ENCODE measurements at regions not wholly inside any gene's neighbourhood (a gene's known extent, or its start where the extent isn't known, plus 50 kb on each side); places are given as distances from the start of the nearest gene placed in this dataset.
A peak's percentile ranks its signal among the peaks of the same experiment; 100 is the strongest.

- Mint-ChIP-seq H3K9me3 (no peaks in the 10 kb centered on the region), H3K4me3 (no peak overlapping the region), H3K27me3 (ENCODE audit: low read depth) (peaks cover 11% of the 10 kb centered on the region), H3K27ac (peak overlapping the region in 1 of 3 experiments; percentile 72), H3K4me1 (peaks cover 75% of the 10 kb centered on the region), H3K36me3 (ENCODE audit: low read depth) (no peaks in the 10 kb centered on the region)
- TF ChIP-seq CTCF (IDR thresholded peaks at IDR 0.05; ENCODE audit: unreplicated experiment in 3 of 3): no peak
These were observed 123.7 kb downstream of the NAV1 start for GRCh38 chr1:201662646-201663045.

DNA sequence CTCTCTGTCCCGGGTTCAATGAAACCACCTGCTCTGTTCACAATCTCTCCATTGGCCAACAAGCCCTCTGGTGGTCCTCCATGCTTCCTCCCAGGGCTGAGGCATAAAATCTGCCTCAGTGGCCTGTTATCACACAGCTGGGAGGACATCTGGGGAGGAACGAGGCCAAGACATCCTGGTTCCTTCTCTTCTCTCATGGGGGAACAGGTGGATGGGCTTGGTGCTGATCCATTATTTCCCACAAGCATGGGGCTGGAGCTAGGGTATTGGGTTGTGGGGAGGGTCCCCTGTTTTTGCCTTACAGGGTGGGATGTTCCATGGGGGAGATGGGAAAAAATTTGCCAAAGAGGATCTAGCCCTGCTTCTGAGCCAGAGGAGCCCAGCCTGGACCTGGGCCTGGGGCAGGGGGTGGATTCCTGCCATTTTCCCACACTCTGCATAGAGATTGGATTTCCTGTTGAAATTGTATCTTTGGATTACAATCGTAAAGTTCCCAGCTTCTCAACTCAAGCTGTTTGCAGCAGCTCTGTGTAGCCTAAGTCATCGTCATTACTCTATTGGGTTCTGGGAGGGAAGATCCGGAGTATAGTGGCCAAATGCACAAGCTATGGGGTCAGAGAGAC, 124.7 kb downstream of the NAV1 start:
- Mint-ChIP-seq H3K27me3 (ENCODE audit: low read depth) (peaks cover 11% of the 10 kb centered on the region), H3K27ac (peak overlapping the region in 2 of 3 experiments; percentile 72 to 82), H3K9me3 (no peaks in the 10 kb centered on the region), H3K4me1 (peaks cover 72% of the 10 kb centered on the region), H3K36me3 (ENCODE audit: low read depth) (no peaks in the 10 kb centered on the region), H3K4me3 (peak overlapping the region in 1 of 3 experiments; percentile 33)
- no peak for TF ChIP-seq CTCF (IDR thresholded peaks at IDR 0.05; ENCODE audit: unreplicated experiment in 3 of 3)

DNA sequence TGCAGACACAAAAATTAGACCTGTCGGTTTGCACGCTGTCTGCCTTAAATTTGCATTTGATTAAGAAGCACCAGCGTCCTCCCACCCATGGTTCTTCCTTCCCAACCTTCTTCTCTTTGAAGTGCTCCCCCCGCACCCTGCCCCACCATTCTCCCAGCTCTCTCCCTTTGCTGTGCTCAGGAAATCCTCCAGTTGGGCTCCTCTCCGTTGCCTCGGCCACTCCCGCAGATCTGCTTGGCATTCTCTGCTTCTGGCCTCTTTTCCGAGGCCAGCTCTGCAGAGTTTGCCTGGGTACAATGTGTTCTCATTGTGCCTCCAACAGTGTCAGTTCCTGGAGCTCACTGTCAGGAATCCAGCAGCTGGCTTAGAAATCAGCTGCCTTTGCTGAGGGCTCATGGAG, 126.1 kb downstream of the NAV1 start:
- H3K27me3 Mint-ChIP-seq (ENCODE audit: low read depth): peaks cover 11% of the 10 kb centered on the region
- peaks cover 71% of the 10 kb centered on the region for H3K4me1 Mint-ChIP-seq
- peak overlapping the region in 1 of 3 experiments; percentile 7 for H3K4me3 Mint-ChIP-seq
- H3K9me3 Mint-ChIP-seq: no peaks in the 10 kb centered on the region
- H3K27ac Mint-ChIP-seq: peak overlapping the region; percentile 50 to 88 (median 57)
- H3K36me3 Mint-ChIP-seq (ENCODE audit: low read depth): no peaks in the 10 kb centered on the region
- TF ChIP-seq CTCF (IDR thresholded peaks at IDR 0.05; ENCODE audit: unreplicated experiment in 3 of 3): no peak

- peaks cover 68% of the 10 kb centered on the region for H3K4me1 Mint-ChIP-seq
- H3K27ac Mint-ChIP-seq: peak overlapping the region; percentile 75 to 88 (median 87)
- H3K9me3 Mint-ChIP-seq: no peaks in the 10 kb centered on the region
- H3K4me3 Mint-ChIP-seq: peak overlapping the region; percentile 33 to 47 (median 45)
- peaks cover 11% of the 10 kb centered on the region for H3K27me3 Mint-ChIP-seq (ENCODE audit: low read depth)
- TF ChIP-seq CTCF (IDR thresholded peaks at IDR 0.05; ENCODE audit: unreplicated experiment in 3 of 3): no peak
- no peaks in the 10 kb centered on the region for H3K36me3 Mint-ChIP-seq (ENCODE audit: low read depth)
These were observed 127.2 kb downstream of the NAV1 start for GRCh38 chr1:201666102-201666501.

DNA sequence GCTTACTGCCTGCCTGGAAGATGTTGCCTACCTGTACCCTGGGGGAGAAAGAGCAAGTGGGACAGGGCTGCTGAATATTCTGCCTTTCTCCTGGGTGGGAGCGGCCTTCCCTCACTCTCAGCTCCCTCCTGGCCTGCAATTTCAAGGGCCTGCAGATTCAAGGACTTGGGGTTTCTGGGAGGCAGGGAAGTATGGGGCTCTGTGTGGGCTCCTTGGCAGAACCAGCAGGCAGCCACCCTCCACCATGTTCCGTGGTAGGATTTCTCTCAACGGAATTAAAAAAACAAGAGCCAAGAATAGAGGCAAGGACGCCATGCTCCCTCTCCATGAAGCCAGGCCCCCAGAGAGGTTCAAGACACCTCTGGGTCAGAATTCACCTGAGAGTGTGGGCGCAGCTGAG, 127.7 kb downstream of the NAV1 start:
- Mint-ChIP-seq H3K4me3 (peak overlapping the region in 1 of 3 experiments; percentile 45), H3K27me3 (ENCODE audit: low read depth) (peaks cover 11% of the 10 kb centered on the region), H3K27ac (peak overlapping the region in 2 of 3 experiments; percentile 87 to 88), H3K9me3 (no peaks in the 10 kb centered on the region), H3K4me1 (peaks cover 64% of the 10 kb centered on the region), H3K36me3 (ENCODE audit: low read depth) (no peaks in the 10 kb centered on the region)
- no peak for TF ChIP-seq CTCF (IDR thresholded peaks at IDR 0.05; ENCODE audit: unreplicated experiment in 3 of 3)

DNA sequence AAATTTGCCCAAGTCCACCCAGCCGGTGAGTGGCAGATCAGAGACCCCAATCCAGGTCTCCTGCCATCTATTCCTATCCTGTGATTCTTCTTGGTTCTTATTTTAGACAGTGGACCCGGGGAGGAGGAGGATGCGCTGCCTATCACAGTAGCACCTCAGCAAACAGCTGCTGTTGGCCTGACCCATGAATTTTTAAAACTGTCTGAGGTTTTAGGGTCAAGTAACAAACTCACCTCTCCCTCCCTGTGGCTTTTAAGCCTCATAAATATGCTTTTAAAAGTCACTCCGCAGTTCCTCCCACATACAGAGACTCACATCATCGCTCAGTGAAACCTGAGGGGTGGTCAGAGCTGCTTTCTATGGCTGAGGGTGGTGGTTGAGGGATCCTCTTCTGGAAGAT, 128.6 kb downstream of the NAV1 start:
- Mint-ChIP-seq H3K36me3 (ENCODE audit: low read depth) (no peaks in the 10 kb centered on the region), H3K4me3 (no peak overlapping the region), H3K4me1 (peaks cover 68% of the 10 kb centered on the region), H3K9me3 (no peaks in the 10 kb centered on the region), H3K27me3 (ENCODE audit: low read depth) (peaks cover 11% of the 10 kb centered on the region), H3K27ac (no peak overlapping the region)
- no peak for TF ChIP-seq CTCF (IDR thresholded peaks at IDR 0.05; ENCODE audit: unreplicated experiment in 3 of 3)
